ENCODE measurements at regions not wholly inside any gene's neighbourhood (a gene's known extent, or its start where the extent isn't known, plus 50 kb on each side); places are given as distances from the start of the nearest gene placed in this dataset.

GRCh38 chr12:44961887-44962286 lies 85.8 kb upstream of the NELL2 start:
- Mint-ChIP-seq H3K4me3 (no peak overlapping the region), H3K27ac (no peak overlapping the region), H3K36me3 (peaks cover 8% of the 10 kb centered on the region), H3K9me3 (peaks cover 25% of the 10 kb centered on the region), H3K4me1 (peaks cover 19% of the 10 kb centered on the region), H3K27me3 (ENCODE audit: low read depth) (no peaks in the 10 kb centered on the region)
- POLR2A ChIA-PET: no interaction called here
- TF ChIP-seq CBFB (CRISPR knock-in tag; IDR thresholded peaks at IDR 0.05; ENCODE audit: low read depth) (no peak), CDX4 (CRISPR knock-in tag; IDR thresholded peaks at IDR 0.05; ENCODE audit: borderline replicate concordance) (no peak), ZBTB21 (CRISPR knock-in tag; IDR thresholded peaks at IDR 0.05; ENCODE audit: borderline replicate concordance) (no peak), FOXJ3 (CRISPR knock-in tag; IDR thresholded peaks at IDR 0.05; ENCODE audit: borderline replicate concordance) (no peak), IRF1 (CRISPR knock-in tag; IDR thresholded peaks at IDR 0.05) (no peak), MYBL2 (CRISPR knock-in tag; IDR thresholded peaks at IDR 0.05) (no peak), ZNF138 (CRISPR knock-in tag; conservative IDR thresholded peaks at IDR 0.05) (no peak), TEAD4 (CRISPR knock-in tag; IDR thresholded peaks at IDR 0.05) (no peak), EMX1 (CRISPR knock-in tag; IDR thresholded peaks at IDR 0.05) (no peak), GABPB1 (CRISPR knock-in tag; IDR thresholded peaks at IDR 0.05) (no peak), AFF4 (CRISPR knock-in tag; IDR thresholded peaks at IDR 0.05; ENCODE audit: borderline replicate concordance) (no peak), ZNF121 (CRISPR knock-in tag; IDR thresholded peaks at IDR 0.05) (no peak), PRRX2 (CRISPR knock-in tag; IDR thresholded peaks at IDR 0.05) (no peak), ZBTB43 (CRISPR knock-in tag; IDR thresholded peaks at IDR 0.05) (no peak), CREB1 (CRISPR knock-in tag; IDR thresholded peaks at IDR 0.05) (no peak), HMGA2 (CRISPR knock-in tag; IDR thresholded peaks at IDR 0.05) (no peak), GTF2I (CRISPR knock-in tag; conservative IDR thresholded peaks at IDR 0.05) (no peak), ZNF317 (CRISPR knock-in tag; IDR thresholded peaks at IDR 0.05; ENCODE audit: borderline replicate concordance, low read depth) (no peak)
- ATAC-seq (no peak), DNase-seq (ENCODE audit: low spot score) (no peak)
- CTCF ChIA-PET: interaction anchor here (2.8 kb wide), 1 partner anchor 10 kb away, joined by 28 read pairs; no protein-coding TSS in a partner anchor

- H3K27ac Mint-ChIP-seq: no peak overlapping the region
- TF ChIP-seq USF2 (CRISPR knock-in tag; IDR thresholded peaks at IDR 0.05) (no peak), ZNF121 (CRISPR knock-in tag; IDR thresholded peaks at IDR 0.05) (peak; percentile 53; the same call in 1 of the 2 replicates), ZSCAN18 (CRISPR knock-in tag; IDR thresholded peaks at IDR 0.05) (0 out of 2 replicates have a peak, but pooled peaks have one; percentile 54)
- H3K4me1 Mint-ChIP-seq: peaks cover 19% of the 10 kb centered on the region
- ATAC-seq (peak; percentile 100), DNase-seq (ENCODE audit: low spot score) (peak; percentile 64)
- no peaks in the 10 kb centered on the region for H3K27me3 Mint-ChIP-seq (ENCODE audit: low read depth)
- peaks cover 4% of the 10 kb centered on the region for H3K36me3 Mint-ChIP-seq
- H3K9me3 Mint-ChIP-seq: peaks cover 16% of the 10 kb centered on the region
- ChIA-PET CTCF (interaction anchor here (0.5 to 3.4 kb wide), 10 partner anchors 10 to 1684 kb away, joined by 3 to 44 read pairs (median 4); no protein-coding TSS in a partner anchor), POLR2A (no interaction called here)
- H3K4me3 Mint-ChIP-seq: no peak overlapping the region
These were observed 84.7 kb upstream of the NELL2 start for GRCh38 chr12:44960856-44961255.

All from WTC11 (cell line).